Naive thymus-derived CD4-positive, alpha-beta T cell (primary cell): ENCODE measurements at regions not wholly inside any gene's neighbourhood (a gene's known extent, or its start where the extent isn't known, plus 50 kb on each side); places are given as distances from the start of the nearest gene placed in this dataset.

Experiments
- ATAC-seq: fragments of 150-1000 bp; cut with Tn5 transposase; 2 replicates; pipeline ENCODE4 v1.10.0; 2021; ENCODE audit warnings: mild to moderate bottlenecking, moderate library complexity
- CTCF ChIA-PET: fragments of 350-600 bp; sonication (Branson Sonifier 250); formaldehyde crosslinking; loops from one replicate; lab custom pipeline; 2021; ENCODE audit warnings: antibody characterized with exemption; lab: Charles Lee
- POLR2A ChIA-PET: fragments of 350-600 bp; sonication (Branson Sonifier 250); formaldehyde crosslinking; loops from one replicate; lab custom pipeline; 2021; ENCODE audit warnings: antibody characterized with exemption, inconsistent platforms; lab: Charles Lee
- DNase-seq, 9 donors: peaks; one replicate each; pipeline versions ENCODE4 v3.0.0 to v3.0.0-alpha.2; 2020 to 2022; ENCODE audit warnings: mixed read lengths in 1 of 9
- H3K27ac ChIP-seq: one replicate; pipeline ENCODE4 v1.7.0; 2013; ENCODE audit warnings: mild to moderate bottlenecking, low read depth, low read length, moderate library complexity
- H3K27me3 ChIP-seq, 2 donors: one replicate each; pipeline ENCODE4 v1.7.0; 2013; ENCODE audit warnings: low read length in 2 of 2, mild to moderate bottlenecking in 2 of 2, moderate library complexity in 2 of 2; ENCODE audit not compliant: control insufficient read depth in 2 of 2, insufficient read depth in 2 of 2
- H3K36me3 ChIP-seq, 3 experiments: 1 replicate in 2 of 3; 2 replicates in 1 of 3; pipeline ENCODE4 v1.7.0; 2013; ENCODE audit warnings: low read length in 3 of 3, mild to moderate bottlenecking in 3 of 3, moderate library complexity in 1 of 3; ENCODE audit not compliant: insufficient read depth in 3 of 3, control insufficient read depth in 2 of 3
- H3K4me1 ChIP-seq, 2 donors: one replicate each; pipeline ENCODE4 v1.7.0; 2013; ENCODE audit warnings: low read length in 2 of 2, mild to moderate bottlenecking in 2 of 2, moderate library complexity in 1 of 2; ENCODE audit not compliant: control insufficient read depth in 2 of 2, insufficient read depth in 2 of 2
- H3K4me3 ChIP-seq: 2 replicates; pipeline ENCODE4 v1.7.0; 2013; ENCODE audit warnings: mild to moderate bottlenecking, low read length
- H3K9me3 ChIP-seq, 3 experiments: 1 replicate in 2 of 3; 2 replicates in 1 of 3; pipeline ENCODE4 v1.7.0; 2013; ENCODE audit warnings: low read length in 3 of 3; ENCODE audit not compliant: control insufficient read depth in 2 of 3
- H3K27ac Mint-ChIP-seq, 9 donors: one replicate each; pipeline ENCODE4 v1.8.0; 2020 to 2022; ENCODE audit warnings: mixed read lengths in 9 of 9, mild to moderate bottlenecking in 8 of 9, moderate library complexity in 5 of 9, inconsistent platforms in 2 of 9
- H3K27me3 Mint-ChIP-seq, 5 donors: one replicate each; pipeline ENCODE4 v1.8.0; 2021 to 2022; ENCODE audit warnings: mixed read lengths in 5 of 5, mild to moderate bottlenecking in 1 of 5
- H3K36me3 Mint-ChIP-seq, 5 donors: one replicate each; pipeline ENCODE4 v1.8.0; 2020 to 2022; ENCODE audit warnings: mixed read lengths in 5 of 5, mild to moderate bottlenecking in 3 of 5, inconsistent platforms in 1 of 5
- H3K4me1 Mint-ChIP-seq, 7 donors: one replicate each; pipeline ENCODE4 v1.8.0; 2020 to 2022; ENCODE audit warnings: mixed read lengths in 7 of 7, mild to moderate bottlenecking in 3 of 7, inconsistent platforms in 1 of 7
- H3K4me3 Mint-ChIP-seq, 10 donors: one replicate each; pipeline ENCODE4 v1.8.0; 2020 to 2022; ENCODE audit warnings: mild to moderate bottlenecking in 10 of 10, mixed read lengths in 10 of 10, moderate library complexity in 6 of 10, inconsistent platforms in 2 of 10
- H3K9me3 Mint-ChIP-seq, 11 donors: one replicate each; pipeline ENCODE4 v1.8.0; 2020 to 2022; ENCODE audit warnings: mixed read lengths in 11 of 11, mild to moderate bottlenecking in 4 of 11, inconsistent platforms in 1 of 11, moderate library complexity in 1 of 11
- intact Hi-C, 2 donors: fragments of 100-400 bp; cut with micrococcal nuclease; formaldehyde crosslinking; loops; one replicate each; pipeline ENCODE4 v1.15.1; 2023

DNA sequence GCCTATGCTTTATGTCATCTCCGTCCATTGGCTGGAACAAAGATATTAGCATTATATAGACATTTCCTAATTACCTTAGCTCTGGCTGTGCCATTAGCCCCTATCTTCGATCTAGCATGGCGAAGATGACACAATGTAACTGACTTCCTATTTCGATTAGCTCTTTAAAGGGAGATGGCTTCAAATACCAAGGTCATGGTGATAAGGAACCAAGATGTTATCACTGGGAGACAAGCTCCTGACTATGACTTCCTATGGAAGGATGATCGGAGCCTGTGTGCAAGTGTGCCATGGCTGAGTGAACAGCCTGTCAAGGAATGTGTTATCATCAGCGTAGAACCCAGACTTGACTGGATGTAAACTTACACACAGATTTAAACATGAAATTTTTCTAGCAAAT, 602.1 kb downstream of the PSAT1 start:
- H3K4me3 Mint-ChIP-seq: no peak overlapping the region
- no peaks in the 10 kb centered on the region for H3K27me3 ChIP-seq
- ATAC-seq (no peak), DNase-seq (no peak)
- no peak overlapping the region for H3K4me3 ChIP-seq
- H3K36me3 Mint-ChIP-seq: no peaks in the 10 kb centered on the region
- peaks cover 0 to 4% (median 0%) of the 10 kb centered on the region in 11 donors for H3K9me3 Mint-ChIP-seq
- no peaks in the 10 kb centered on the region for H3K27me3 Mint-ChIP-seq
- no peaks in the 10 kb centered on the region for H3K36me3 ChIP-seq
- POLR2A ChIA-PET: no interaction called here
- no peaks in the 10 kb centered on the region for H3K4me1 Mint-ChIP-seq
- CTCF ChIA-PET: interaction anchor here (0.7 kb wide), 1 partner anchor 14 kb away, joined by 3 read pairs; no protein-coding TSS in a partner anchor
- H3K27ac Mint-ChIP-seq: no peak overlapping the region
- H3K9me3 ChIP-seq: no peaks in the 10 kb centered on the region
- H3K4me1 ChIP-seq: no peaks in the 10 kb centered on the region
- H3K27ac ChIP-seq: no peak overlapping the region
- intact Hi-C loops: no loop called here

DNA sequence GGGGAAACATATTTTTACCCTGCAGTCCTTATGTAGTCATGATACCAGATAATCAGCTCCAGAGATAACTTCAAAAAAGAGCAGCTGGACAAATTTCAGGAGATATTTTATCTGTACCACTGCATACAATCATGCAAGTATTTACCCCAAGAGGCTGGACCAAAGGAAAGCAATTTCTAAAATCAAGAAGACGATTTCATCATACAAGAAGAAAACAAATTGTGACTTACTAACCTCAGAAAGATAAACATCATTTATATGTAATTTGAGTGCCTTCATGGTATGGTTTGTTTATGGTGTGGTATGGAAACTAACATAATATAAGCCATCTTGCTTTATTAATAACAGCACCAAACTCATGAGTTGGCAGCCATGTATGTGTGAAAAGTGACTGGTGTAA, 603.6 kb downstream of the PSAT1 start:
- intact Hi-C loops: no loop called here
- H3K27me3 ChIP-seq: no peaks in the 10 kb centered on the region
- peaks cover 0 to 4% (median 0%) of the 10 kb centered on the region in 11 donors for H3K9me3 Mint-ChIP-seq
- H3K9me3 ChIP-seq: no peaks in the 10 kb centered on the region
- H3K4me1 ChIP-seq: no peaks in the 10 kb centered on the region
- no peak overlapping the region for H3K27ac Mint-ChIP-seq
- no peaks in the 10 kb centered on the region for H3K4me1 Mint-ChIP-seq
- DNase-seq (no peak), ATAC-seq (no peak)
- CTCF ChIA-PET: no interaction called here
- H3K36me3 Mint-ChIP-seq: no peaks in the 10 kb centered on the region
- no peak overlapping the region for H3K27ac ChIP-seq
- H3K27me3 Mint-ChIP-seq: peaks cover 0 to 4% (median 0%) of the 10 kb centered on the region in 5 donors
- H3K4me3 Mint-ChIP-seq: no peak overlapping the region
- no peak overlapping the region for H3K4me3 ChIP-seq
- H3K36me3 ChIP-seq: no peaks in the 10 kb centered on the region
- POLR2A ChIA-PET: no interaction called here

DNA sequence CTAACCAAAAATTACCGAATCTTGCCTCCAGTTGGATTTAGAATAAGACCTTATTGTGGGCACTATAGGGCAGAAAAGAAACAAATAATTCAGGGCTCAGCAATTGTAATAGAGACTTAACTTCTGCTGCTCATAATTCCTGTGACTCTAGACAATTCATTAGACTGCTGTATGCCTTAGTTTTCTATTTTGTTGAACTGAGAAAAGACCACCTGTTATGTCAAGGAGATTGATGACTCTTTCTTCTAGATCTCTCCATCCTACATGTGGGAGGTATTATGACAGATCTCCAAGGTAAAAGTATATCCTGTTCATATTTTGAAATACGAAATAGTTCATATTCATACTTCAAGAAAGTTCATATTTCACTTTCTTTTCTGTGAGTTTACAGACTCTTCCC, 605.1 kb downstream of the PSAT1 start:
- no peak overlapping the region for H3K27ac Mint-ChIP-seq
- H3K4me3 ChIP-seq: no peak overlapping the region
- ChIA-PET POLR2A (no interaction called here), CTCF (no interaction called here)
- H3K4me1 ChIP-seq: no peaks in the 10 kb centered on the region
- no peaks in the 10 kb centered on the region for H3K36me3 ChIP-seq
- no peaks in the 10 kb centered on the region for H3K36me3 Mint-ChIP-seq
- no peaks in the 10 kb centered on the region for H3K27me3 ChIP-seq
- no peak for ATAC-seq
- intact Hi-C loops: no loop called here
- H3K9me3 Mint-ChIP-seq: peaks cover 0 to 4% (median 0%) of the 10 kb centered on the region in 11 donors
- no peak for DNase-seq
- no peak overlapping the region for H3K27ac ChIP-seq
- no peaks in the 10 kb centered on the region for H3K9me3 ChIP-seq
- no peak overlapping the region for H3K4me3 Mint-ChIP-seq
- peaks cover 0 to 4% (median 0%) of the 10 kb centered on the region in 5 donors for H3K27me3 Mint-ChIP-seq
- no peaks in the 10 kb centered on the region for H3K4me1 Mint-ChIP-seq

DNA sequence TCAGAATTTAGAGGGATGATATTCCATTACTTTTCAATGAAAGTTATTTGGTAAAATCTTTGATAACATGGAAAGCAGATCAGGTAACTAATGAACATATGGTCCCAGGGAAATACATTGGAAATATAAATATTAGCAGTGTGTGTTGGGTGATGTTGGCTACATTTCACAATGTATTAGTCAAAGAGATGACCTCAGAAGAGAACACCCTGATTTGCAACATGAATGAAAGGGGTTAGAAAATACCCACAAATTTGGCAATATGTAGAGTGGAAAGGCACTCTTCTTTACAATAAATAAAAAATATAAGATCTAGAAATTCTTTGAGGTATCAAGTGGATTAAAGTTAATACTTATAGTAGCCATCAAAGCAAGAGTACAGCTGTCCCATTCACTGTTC, 606.7 kb downstream of the PSAT1 start:
- Histone ChIP-seq H3K4me1 (no peaks in the 10 kb centered on the region), H3K4me3 (no peak overlapping the region), H3K36me3 (no peaks in the 10 kb centered on the region), H3K9me3 (no peaks in the 10 kb centered on the region), H3K27me3 (no peaks in the 10 kb centered on the region), H3K27ac (no peak overlapping the region)
- ATAC-seq: no peak
- H3K4me3 Mint-ChIP-seq: no peak overlapping the region
- no peaks in the 10 kb centered on the region for H3K36me3 Mint-ChIP-seq
- ChIA-PET POLR2A (no interaction called here), CTCF (no interaction called here)
- no peak for DNase-seq
- peaks cover 0 to 6% (median 2%) of the 10 kb centered on the region in 11 donors for H3K9me3 Mint-ChIP-seq
- H3K4me1 Mint-ChIP-seq: no peaks in the 10 kb centered on the region
- H3K27me3 Mint-ChIP-seq: peaks cover 0 to 4% (median 0%) of the 10 kb centered on the region in 5 donors
- H3K27ac Mint-ChIP-seq: no peak overlapping the region
- intact Hi-C loops: no loop called here

DNA sequence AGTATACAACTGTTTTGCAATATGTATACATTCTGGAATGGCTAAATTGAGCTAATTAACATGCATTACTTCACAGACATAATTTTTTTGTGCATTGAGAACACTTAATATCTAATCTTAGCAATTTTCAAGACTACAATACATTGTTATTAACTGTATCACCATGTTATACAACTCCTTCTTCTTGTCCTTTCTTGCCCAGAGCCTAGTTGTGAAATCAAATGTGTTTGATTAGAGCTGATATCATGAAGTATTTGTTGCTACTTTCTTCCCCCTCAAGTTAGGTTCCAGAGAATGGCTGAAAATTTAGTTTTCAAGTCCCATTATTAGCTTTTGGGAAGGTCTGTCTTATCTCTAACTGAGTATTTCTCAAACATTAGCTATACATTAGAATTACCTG, 607.8 kb downstream of the PSAT1 start:
- no peak for ATAC-seq
- POLR2A ChIA-PET: no interaction called here
- no peak overlapping the region for H3K4me3 Mint-ChIP-seq
- H3K36me3 Mint-ChIP-seq: no peaks in the 10 kb centered on the region
- Histone ChIP-seq H3K9me3 (no peaks in the 10 kb centered on the region), H3K27me3 (no peaks in the 10 kb centered on the region), H3K27ac (no peak overlapping the region), H3K4me3 (no peak overlapping the region), H3K36me3 (no peaks in the 10 kb centered on the region), H3K4me1 (no peaks in the 10 kb centered on the region)
- peaks cover 0 to 7% (median 3%) of the 10 kb centered on the region in 11 donors for H3K9me3 Mint-ChIP-seq
- intact Hi-C loops: no loop called here
- no peak overlapping the region for H3K27ac Mint-ChIP-seq
- peaks cover 0 to 4% (median 0%) of the 10 kb centered on the region in 5 donors for H3K27me3 Mint-ChIP-seq
- no peak for DNase-seq
- CTCF ChIA-PET: no interaction called here
- H3K4me1 Mint-ChIP-seq: no peaks in the 10 kb centered on the region

DNA sequence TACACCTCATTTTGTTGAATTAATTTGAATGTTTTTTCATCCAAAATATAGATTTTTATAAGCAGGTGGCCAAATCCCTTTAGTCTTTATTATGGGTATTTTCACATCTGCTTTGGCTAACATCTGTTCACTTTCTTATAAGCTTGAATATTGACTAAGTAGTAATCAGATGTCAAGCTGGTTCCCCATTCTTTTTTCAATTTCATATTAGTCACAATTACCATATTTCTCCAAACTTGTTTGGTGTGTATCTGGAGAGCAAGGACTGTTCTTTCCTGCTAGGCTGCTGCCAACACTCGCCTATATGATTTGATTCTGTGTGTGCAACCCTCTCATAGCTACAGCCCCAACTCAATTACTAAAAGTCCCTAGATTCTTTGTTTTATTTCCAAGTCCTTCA, 608.5 kb downstream of the PSAT1 start:
- no peak for ATAC-seq
- H3K4me1 Mint-ChIP-seq: no peaks in the 10 kb centered on the region
- no peaks in the 10 kb centered on the region for H3K36me3 Mint-ChIP-seq
- no peaks in the 10 kb centered on the region for H3K9me3 ChIP-seq
- H3K9me3 Mint-ChIP-seq: peaks cover 0 to 7% (median 3%) of the 10 kb centered on the region in 11 donors
- H3K27ac ChIP-seq: no peak overlapping the region
- intact Hi-C loops: no loop called here
- no peak overlapping the region for H3K27ac Mint-ChIP-seq
- H3K27me3 ChIP-seq: no peaks in the 10 kb centered on the region
- H3K27me3 Mint-ChIP-seq: peaks cover 0 to 4% (median 0%) of the 10 kb centered on the region in 5 donors
- no peaks in the 10 kb centered on the region for H3K36me3 ChIP-seq
- H3K4me1 ChIP-seq: no peaks in the 10 kb centered on the region
- POLR2A ChIA-PET: no interaction called here
- CTCF ChIA-PET: no interaction called here
- H3K4me3 ChIP-seq: no peak overlapping the region
- no peak for DNase-seq
- no peak overlapping the region for H3K4me3 Mint-ChIP-seq

DNA sequence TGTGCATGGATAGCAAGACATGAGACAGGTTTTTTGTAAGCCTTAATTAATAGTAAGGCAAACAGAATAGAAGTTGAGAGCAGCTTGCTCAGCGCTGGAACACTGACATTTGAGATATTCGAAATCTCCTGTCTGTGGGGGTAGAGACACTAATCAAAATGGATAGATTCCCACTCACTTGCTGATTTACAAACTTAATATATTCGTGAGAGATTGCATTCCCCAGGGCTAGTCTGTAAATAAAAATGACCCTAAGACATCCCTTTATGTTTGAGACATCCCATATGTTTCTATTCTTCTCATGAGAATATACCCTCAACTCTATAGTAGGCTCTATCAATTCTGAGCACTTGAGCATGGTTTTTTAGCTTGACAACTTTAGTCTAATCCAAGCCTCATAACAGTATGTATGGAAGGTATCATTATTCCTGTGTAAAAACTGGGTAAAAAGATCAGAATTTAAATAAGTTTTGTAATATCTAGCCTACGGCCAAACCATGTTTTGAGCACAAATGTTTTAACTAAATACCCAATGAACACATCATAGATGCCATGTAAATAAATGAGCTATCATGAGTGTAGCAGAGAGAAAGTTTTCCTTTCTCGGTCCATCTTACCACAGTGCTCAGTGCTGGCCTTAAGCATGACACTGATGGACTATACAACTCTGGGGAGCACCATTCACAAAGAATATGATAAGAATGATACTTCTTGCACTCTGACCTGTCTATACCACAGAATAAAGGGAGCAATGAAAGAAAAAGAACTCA, 609.2 kb downstream of the PSAT1 start:
- no peaks in the 10 kb centered on the region for H3K9me3 ChIP-seq
- intact Hi-C loops: no loop called here
- H3K4me1 Mint-ChIP-seq: no peaks in the 10 kb centered on the region
- peaks cover 0 to 11% (median 4%) of the 10 kb centered on the region in 11 donors for H3K9me3 Mint-ChIP-seq
- DNase-seq (no peak), ATAC-seq (no peak)
- POLR2A ChIA-PET: no interaction called here
- peaks cover 0 to 4% (median 0%) of the 10 kb centered on the region in 5 donors for H3K27me3 Mint-ChIP-seq
- no peak overlapping the region for H3K27ac ChIP-seq
- no peaks in the 10 kb centered on the region for H3K27me3 ChIP-seq
- CTCF ChIA-PET: interaction anchor here (0.6 kb wide), 1 partner anchor 1564 kb away, joined by 3 read pairs; no protein-coding TSS in a partner anchor
- H3K36me3 Mint-ChIP-seq: no peaks in the 10 kb centered on the region
- H3K36me3 ChIP-seq: no peaks in the 10 kb centered on the region
- no peak overlapping the region for H3K27ac Mint-ChIP-seq
- H3K4me3 ChIP-seq: no peak overlapping the region
- H3K4me1 ChIP-seq: no peaks in the 10 kb centered on the region
- H3K4me3 Mint-ChIP-seq: no peak overlapping the region
